Duodenal mucosa (tissue), 2 donors: ENCODE measurements at regions not wholly inside any gene's neighbourhood (a gene's known extent, or its start where the extent isn't known, plus 50 kb on each side); places are given as distances from the start of the nearest gene placed in this dataset.
A peak's percentile ranks its signal among the peaks of the same experiment; 100 is the strongest.

ENCODE experiments used
- H3K27ac ChIP-seq: one replicate; pipeline ENCODE4 v1.7.0; 2013; ENCODE audit warnings: low read depth, low read length
- H3K27me3 ChIP-seq, 2 donors: one replicate each; pipeline ENCODE4 v1.7.0; 2013; ENCODE audit warnings: low read length in 2 of 2, control low read depth in 1 of 2; ENCODE audit not compliant: insufficient read depth in 2 of 2, control insufficient read depth in 1 of 2
- H3K36me3 ChIP-seq, 2 donors: one replicate each; pipeline ENCODE4 v1.7.0; 2013; ENCODE audit warnings: low read length in 2 of 2, control low read depth in 1 of 2; ENCODE audit not compliant: insufficient read depth in 2 of 2, control insufficient read depth in 1 of 2
- H3K4me1 ChIP-seq, 2 donors: one replicate each; pipeline ENCODE4 v1.7.0; 2013; ENCODE audit warnings: low read length in 2 of 2, control low read depth in 1 of 2; ENCODE audit not compliant: insufficient read depth in 2 of 2, control insufficient read depth in 1 of 2
- H3K4me3 ChIP-seq, 2 donors: one replicate each; pipeline ENCODE4 v1.7.0; 2013; ENCODE audit warnings: low read length in 2 of 2, low read depth in 1 of 2
- H3K9ac ChIP-seq, 2 donors: one replicate each; pipeline ENCODE4 v1.7.0; 2013; ENCODE audit warnings: low read length in 2 of 2, low read depth in 1 of 2
- H3K9me3 ChIP-seq, 2 donors: one replicate each; pipeline ENCODE4 v1.7.0; 2013; ENCODE audit warnings: low read length in 2 of 2, control low read depth in 1 of 2; ENCODE audit not compliant: control insufficient read depth in 1 of 2

DNA sequence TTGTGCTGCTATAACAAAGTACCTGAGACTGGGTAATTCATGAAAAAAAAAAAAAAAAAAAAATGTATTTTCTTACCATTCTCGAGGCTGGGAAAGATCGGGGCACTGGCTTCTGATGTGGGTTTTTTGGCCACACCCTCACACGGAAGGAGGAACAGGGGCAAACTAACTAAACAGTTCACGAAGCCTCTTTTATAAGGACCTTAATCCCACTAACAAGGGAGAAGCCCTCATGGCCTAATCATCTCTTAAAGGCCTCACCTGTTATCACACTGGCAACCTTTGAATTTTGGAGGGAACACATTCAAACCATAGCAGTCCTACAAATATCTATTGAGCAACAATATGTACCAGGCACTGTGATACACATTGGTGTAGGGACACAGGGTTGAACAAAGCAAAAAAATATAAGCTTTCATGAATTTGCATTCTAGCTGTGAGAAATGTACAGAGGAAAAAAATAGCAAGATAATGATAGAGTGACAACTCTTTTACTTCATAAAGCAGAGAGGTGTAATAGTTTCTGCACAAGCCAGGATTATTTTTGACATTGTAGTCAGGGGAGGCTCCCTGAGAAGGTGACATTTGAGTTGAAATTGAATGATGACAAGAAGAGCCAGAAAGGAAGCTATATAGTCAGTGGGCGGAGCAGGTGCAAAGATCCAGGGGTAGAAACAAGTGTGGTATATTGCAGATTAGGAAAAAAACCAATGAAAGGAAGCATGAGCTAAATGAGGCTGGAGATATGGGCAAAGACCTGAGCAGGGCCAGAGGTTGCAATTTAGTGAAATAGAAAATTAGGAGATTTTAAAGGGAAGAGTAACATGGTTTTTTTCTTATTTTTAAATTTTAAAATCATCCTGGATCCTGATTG is 68.1 kb upstream of the GRAMD2B start:
- Histone ChIP-seq H3K4me3 (no peak overlapping the region), H3K4me1 (peaks cover 24 to 40% of the 10 kb centered on the region in 2 donors), H3K27ac (no peak overlapping the region), H3K9me3 (no peaks in the 10 kb centered on the region), H3K27me3 (no peaks in the 10 kb centered on the region), H3K9ac (no peak overlapping the region), H3K36me3 (no peaks in the 10 kb centered on the region)

DNA sequence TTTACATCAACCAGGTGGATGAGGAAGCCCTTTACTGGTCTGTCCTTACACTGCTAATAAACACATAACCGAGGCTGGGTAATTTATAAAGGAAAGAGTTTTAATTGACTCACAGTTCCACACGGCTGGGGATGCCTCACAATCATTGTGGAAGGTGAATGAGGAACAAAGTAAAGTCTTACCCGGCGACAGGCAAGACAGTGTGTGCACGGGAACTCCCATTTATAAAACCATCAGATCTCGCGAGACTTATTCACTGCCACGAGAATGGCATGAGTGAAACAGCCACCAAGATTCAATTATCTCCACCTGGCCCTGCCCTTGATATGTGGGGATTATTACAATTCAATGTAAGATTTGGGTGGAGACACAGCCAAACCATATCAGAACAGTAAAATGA is 67.3 kb upstream of the GRAMD2B start:
- no peak overlapping the region for H3K4me3 ChIP-seq
- no peak overlapping the region for H3K27ac ChIP-seq
- H3K9ac ChIP-seq = no peak overlapping the region
- no peaks in the 10 kb centered on the region for H3K9me3 ChIP-seq
- no peaks in the 10 kb centered on the region for H3K27me3 ChIP-seq
- H3K4me1 ChIP-seq = peaks cover 24 to 40% of the 10 kb centered on the region in 2 donors
- H3K36me3 ChIP-seq = no peaks in the 10 kb centered on the region

DNA sequence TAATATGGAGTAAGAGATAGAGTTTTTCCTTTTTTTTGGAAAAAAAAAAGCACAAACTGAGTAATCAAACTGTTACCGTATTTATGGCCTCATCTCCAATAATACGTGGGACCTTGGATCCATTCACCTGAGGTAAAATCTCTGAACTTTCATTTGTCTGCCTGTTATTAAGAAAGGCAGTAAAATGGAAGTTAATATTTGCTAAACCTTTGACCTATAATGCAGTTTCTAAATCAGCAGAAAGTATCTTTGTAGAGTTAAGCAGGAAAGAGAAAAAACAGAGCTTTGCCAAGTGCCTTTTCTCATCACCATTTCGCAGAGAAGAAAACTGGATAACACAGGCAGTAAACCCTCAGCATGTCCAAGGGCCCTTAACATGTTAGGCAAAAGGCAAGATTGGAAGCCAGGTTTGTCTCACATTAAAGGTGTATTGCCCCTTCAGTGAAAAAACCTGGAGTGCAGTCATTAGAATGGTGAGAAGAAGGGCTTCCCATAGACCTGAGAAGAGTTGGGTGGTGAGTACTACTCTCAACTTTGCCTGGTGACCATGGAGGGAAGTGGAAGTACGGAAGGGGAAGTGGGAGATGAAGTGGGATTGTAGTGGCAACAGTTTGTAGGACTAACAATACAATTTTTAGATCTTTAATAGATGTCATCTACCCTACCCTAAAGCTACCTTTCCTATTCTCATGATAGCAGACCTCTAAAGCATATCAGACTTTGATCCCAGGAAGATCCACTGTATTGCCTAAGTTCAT is 65.4 kb upstream of the GRAMD2B start:
- Histone ChIP-seq H3K9ac (no peak overlapping the region), H3K4me1 (peaks cover 24 to 32% of the 10 kb centered on the region in 2 donors), H3K36me3 (no peaks in the 10 kb centered on the region), H3K4me3 (peak overlapping the region in 1 of 2 donors; percentile 34), H3K27me3 (no peaks in the 10 kb centered on the region), H3K9me3 (no peaks in the 10 kb centered on the region), H3K27ac (no peak overlapping the region)

DNA sequence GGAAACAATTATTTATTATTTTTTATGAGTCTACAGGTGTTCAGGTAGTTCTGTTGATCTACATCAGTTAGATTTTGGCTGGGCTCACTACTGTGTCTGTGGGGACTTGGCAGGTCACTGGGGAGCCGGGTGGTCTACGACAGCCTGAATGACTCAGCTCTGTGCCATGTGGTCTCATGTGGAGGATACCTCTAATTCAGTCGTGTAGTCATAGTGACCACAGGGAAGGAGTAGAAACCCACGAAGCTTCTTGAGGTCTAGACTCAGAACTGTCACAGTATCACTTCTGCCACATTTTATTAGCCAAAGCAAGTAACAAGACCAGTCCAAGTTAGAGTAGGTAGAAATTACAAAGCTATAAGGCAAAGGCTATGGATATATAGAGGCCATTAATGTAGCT is 64.7 kb upstream of the GRAMD2B start:
- no peaks in the 10 kb centered on the region for H3K9me3 ChIP-seq
- no peak overlapping the region for H3K27ac ChIP-seq
- H3K4me1 ChIP-seq = peaks cover 24 to 32% of the 10 kb centered on the region in 2 donors
- H3K27me3 ChIP-seq = no peaks in the 10 kb centered on the region
- H3K36me3 ChIP-seq = no peaks in the 10 kb centered on the region
- no peak overlapping the region for H3K4me3 ChIP-seq
- no peak overlapping the region for H3K9ac ChIP-seq

DNA sequence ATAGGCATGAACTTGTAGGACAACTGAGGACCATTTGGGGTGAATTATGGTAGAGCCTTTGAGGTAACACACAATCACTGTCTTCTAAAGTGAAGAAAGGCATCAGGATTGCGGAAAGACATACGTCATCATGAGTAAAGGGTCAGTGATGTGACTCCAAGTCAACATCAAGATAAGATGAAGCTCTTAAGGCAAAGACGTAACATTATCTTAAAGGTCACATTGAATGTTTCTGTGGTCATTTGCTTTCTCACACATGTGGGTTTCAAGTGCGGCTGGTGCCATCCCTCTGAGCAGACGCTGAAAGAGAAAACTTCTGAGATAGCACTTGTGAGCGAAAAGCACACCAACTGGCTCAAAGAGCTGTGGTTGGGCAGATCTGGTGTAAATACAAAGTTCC is 63.3 kb upstream of the GRAMD2B start:
- Histone ChIP-seq H3K9me3 (no peaks in the 10 kb centered on the region), H3K27ac (no peak overlapping the region), H3K4me1 (peaks cover 20 to 27% of the 10 kb centered on the region in 2 donors), H3K36me3 (no peaks in the 10 kb centered on the region), H3K27me3 (no peaks in the 10 kb centered on the region), H3K9ac (no peak overlapping the region), H3K4me3 (no peak overlapping the region)

DNA sequence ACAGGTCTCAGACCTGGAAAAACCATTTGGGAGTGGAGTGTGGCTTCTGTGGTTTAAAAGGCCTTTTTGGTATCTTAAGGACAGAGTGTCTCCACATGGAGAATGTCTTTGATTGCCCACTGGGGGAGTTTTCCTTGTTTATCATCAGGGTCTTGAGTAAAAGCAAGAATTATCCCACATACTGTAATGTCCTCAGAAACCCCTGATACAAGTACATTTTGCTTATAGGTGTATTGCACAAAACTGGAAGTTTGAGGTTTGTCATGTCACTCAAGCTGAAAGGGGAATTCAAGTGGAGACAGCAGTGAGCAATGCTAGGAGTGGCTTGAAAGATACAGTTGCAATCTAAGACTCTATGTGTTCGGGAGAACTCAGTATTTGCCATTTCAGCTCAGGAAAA is 62.7 kb upstream of the GRAMD2B start:
- H3K4me3 ChIP-seq = no peak overlapping the region
- H3K9ac ChIP-seq = no peak overlapping the region
- H3K9me3 ChIP-seq = no peaks in the 10 kb centered on the region
- no peaks in the 10 kb centered on the region for H3K36me3 ChIP-seq
- no peak overlapping the region for H3K27ac ChIP-seq
- H3K27me3 ChIP-seq = no peaks in the 10 kb centered on the region
- H3K4me1 ChIP-seq = peaks cover 20 to 30% of the 10 kb centered on the region in 2 donors

DNA sequence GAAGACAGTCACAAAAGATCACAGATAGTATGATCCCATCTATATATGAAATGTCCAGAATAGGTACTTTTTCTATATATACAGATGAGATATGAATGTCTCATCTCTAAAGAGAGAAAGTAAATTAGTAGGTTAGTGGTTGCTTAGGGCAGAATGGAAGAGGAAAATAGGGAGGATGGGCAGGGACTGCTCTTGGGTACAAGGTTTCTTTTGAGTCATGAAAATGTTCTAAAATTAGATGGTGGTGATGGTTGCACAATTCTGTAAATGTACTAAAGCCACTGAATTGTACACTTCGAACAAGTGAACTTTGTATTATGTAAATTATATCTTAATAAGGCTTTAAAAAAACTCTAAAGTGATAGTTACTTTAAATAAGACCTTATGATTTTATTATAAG is 59.6 kb upstream of the GRAMD2B start:
- Histone ChIP-seq H3K27ac (no peak overlapping the region), H3K36me3 (no peaks in the 10 kb centered on the region), H3K4me1 (peaks cover 6 to 18% of the 10 kb centered on the region in 2 donors), H3K27me3 (no peaks in the 10 kb centered on the region), H3K9me3 (no peaks in the 10 kb centered on the region), H3K4me3 (no peak overlapping the region), H3K9ac (no peak overlapping the region)

DNA sequence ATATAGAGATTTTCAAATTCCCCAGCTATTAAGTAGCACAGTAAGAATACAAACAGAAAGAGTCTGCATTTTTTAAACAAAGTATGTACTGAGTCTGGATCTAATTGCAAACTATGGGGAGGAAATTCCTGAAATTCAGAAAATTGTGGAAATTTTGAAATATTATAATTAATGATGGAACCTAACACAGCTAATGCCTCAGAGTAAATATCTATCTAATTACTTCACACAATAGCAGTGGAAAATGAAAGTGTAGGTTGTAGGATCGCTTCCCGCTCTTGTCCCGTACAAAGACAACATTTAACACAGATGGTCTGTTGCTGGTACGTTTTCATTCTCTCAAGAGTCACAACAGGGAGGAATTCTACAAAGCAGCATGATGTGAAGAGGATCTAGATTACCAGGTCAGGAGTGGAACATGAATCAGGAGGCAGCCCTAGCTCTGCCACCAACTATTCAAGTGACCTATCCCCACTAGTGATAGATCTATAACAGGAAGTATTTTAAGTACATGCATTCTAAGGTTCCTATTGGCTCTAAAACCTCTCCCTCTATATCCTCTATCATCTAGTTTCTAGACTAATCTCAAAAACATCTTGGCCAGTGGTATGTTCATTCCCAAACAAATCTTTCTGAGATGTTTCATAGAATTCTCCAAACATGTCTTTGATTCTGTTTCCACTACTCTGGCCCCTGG is 58.9 kb upstream of the GRAMD2B start:
- Histone ChIP-seq H3K4me1 (peaks cover 8 to 22% of the 10 kb centered on the region in 2 donors), H3K9ac (no peak overlapping the region), H3K9me3 (no peaks in the 10 kb centered on the region), H3K4me3 (peak overlapping the region in 1 of 2 donors; percentile 44), H3K36me3 (no peaks in the 10 kb centered on the region), H3K27me3 (no peaks in the 10 kb centered on the region), H3K27ac (no peak overlapping the region)

DNA sequence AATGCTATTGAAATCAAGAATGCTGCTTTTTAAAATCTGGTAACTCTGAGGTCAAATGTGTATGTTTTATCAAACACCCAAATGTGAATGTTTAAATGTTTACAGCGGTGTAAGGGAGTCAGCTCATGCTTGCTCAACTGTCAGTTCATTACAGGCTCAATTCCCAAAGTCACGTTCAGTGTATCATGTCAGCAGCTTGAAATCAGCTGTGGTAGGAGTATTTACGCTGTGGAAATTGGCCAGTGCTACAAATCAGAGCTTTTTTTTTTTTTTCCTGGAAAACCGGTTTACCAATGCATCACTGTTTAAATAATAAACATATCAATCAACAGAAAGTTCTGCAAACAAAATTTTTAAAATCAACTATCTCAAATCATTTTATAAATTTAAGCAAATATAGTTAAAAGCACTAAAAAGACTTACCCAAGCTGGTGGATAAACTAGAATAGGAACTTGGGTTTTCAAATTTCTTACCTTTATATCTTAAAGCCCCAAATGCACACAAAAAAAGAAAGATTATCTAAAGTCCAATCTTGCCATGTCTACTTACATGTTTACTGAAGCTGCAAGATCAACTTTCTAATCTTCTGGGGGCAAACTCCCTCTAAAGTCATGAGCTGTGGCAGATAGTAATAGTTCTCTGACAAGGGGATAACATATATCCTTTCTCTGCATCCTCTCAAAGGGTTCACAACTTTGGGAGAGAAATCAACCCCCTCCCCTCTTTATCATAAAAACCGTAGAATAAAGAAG is 57.6 kb upstream of the GRAMD2B start:
- Histone ChIP-seq H3K27ac (no peak overlapping the region), H3K9me3 (no peaks in the 10 kb centered on the region), H3K27me3 (no peaks in the 10 kb centered on the region), H3K4me1 (peaks cover 8 to 30% of the 10 kb centered on the region in 2 donors), H3K4me3 (no peak overlapping the region), H3K36me3 (no peaks in the 10 kb centered on the region), H3K9ac (no peak overlapping the region)
